PC-9 (cell line): ENCODE measurements at regions not wholly inside any gene's neighbourhood (a gene's known extent, or its start where the extent isn't known, plus 50 kb on each side); places are given as distances from the start of the nearest gene placed in this dataset.

ENCODE experiments used
- BruUV-seq: library from RNA; stranded (reverse); fragments of 400-500 nt; replicated peaks from 2 replicates; lab custom pipeline; 2021; lab: Mats Ljungman, UMichigan
- CTCF ChIA-PET: fragments of 300-600 bp; sonication (Branson Sonifier 250); formaldehyde crosslinking; loops from one replicate; lab custom pipeline; 2022; ENCODE audit warnings: antibody characterized with exemption; lab: Charles Lee
- POLR2A ChIA-PET: fragments of 300-600 bp; sonication (Branson Sonifier 250); formaldehyde crosslinking; loops from one replicate; lab custom pipeline; 2022; ENCODE audit warnings: antibody characterized with exemption; ENCODE audit not compliant: unreplicated experiment; lab: Charles Lee
- DNase-seq, 2 experiments: peaks; one replicate each; pipeline versions ENCODE4 v3.0.0 to v3.0.0-alpha.2; 2015 to 2022; ENCODE audit warnings: mixed read lengths in 1 of 2
- H2AFZ ChIP-seq: fragments of 200-600 bp; sonication (generic); 2 replicates; pipeline ENCODE4 v1.8.1; 2017; ENCODE audit warnings: antibody characterized with exemption
- H3F3A ChIP-seq: fragments of 200-600 bp; sonication (generic); 2 replicates; pipeline ENCODE4 v1.8.1; 2017; ENCODE audit warnings: antibody characterized with exemption, mild to moderate bottlenecking, low read depth; ENCODE audit not compliant: insufficient read depth
- H3K27ac ChIP-seq: fragments of 200-600 bp; sonication (generic); 2 replicates; pipeline ENCODE4 v1.6.1; 2016; ENCODE audit warnings: mixed run types
- H3K27me3 ChIP-seq: fragments of 200-600 bp; sonication (generic); 2 replicates; pipeline ENCODE4 v1.6.1; 2016; ENCODE audit warnings: low read depth, mixed run types; ENCODE audit not compliant: insufficient read depth
- H3K36me3 ChIP-seq: fragments of 200-600 bp; sonication (generic); 2 replicates; pipeline ENCODE4 v1.6.1; 2016; ENCODE audit warnings: low read depth, mixed run types
- H3K4me1 ChIP-seq: fragments of 200-600 bp; sonication (generic); replicated peaks from 2 replicates; pipeline ENCODE4 v1.6.1; 2016; ENCODE audit warnings: mixed run types; ENCODE audit not compliant: insufficient read depth
- H3K4me2 ChIP-seq: fragments of 200-600 bp; sonication (generic); 2 replicates; pipeline ENCODE4 v1.6.1; 2017; ENCODE audit warnings: mixed run types
- H3K4me3 ChIP-seq: fragments of 200-600 bp; sonication (generic); 2 replicates; pipeline ENCODE4 v1.6.1; 2016; ENCODE audit warnings: mixed run types
- H3K79me2 ChIP-seq: fragments of 200-600 bp; sonication (generic); 2 replicates; pipeline ENCODE4 v1.6.1; 2017; ENCODE audit warnings: low read depth, mixed run types
- H3K9me2 ChIP-seq: fragments of 200-600 bp; sonication (generic); 2 replicates; pipeline ENCODE4 v1.8.1; 2017; ENCODE audit warnings: mild to moderate bottlenecking; ENCODE audit not compliant: insufficient read depth
- H3K9me3 ChIP-seq: fragments of 200-600 bp; sonication (generic); 2 replicates; pipeline ENCODE4 v1.8.1; 2016; ENCODE audit warnings: low read depth; ENCODE audit not compliant: insufficient read depth
- H4K20me1 ChIP-seq: fragments of 200-600 bp; sonication (generic); 2 replicates; pipeline ENCODE4 v1.8.1; 2017; ENCODE audit not compliant: insufficient read depth
- CTCF ChIP-seq: fragments of 200-600 bp; sonication (generic); conservative IDR thresholded peaks from 2 replicates; pipeline ENCODE4 v1.6.1; 2017; ENCODE audit warnings: mixed run types, antibody characterized with exemption, mild to moderate bottlenecking, moderate library complexity
- EZH2 ChIP-seq: fragments of 200-600 bp; sonication (generic); IDR thresholded peaks from 2 replicates; pipeline ENCODE4 v1.8.0; 2017; ENCODE audit warnings: antibody characterized with exemption, low read depth
- intact Hi-C: fragments of 100-400 bp; cut with micrococcal nuclease; formaldehyde crosslinking; loops from one replicate; pipeline ENCODE4 v1.10.0; 2022; ENCODE audit not compliant: unreplicated experiment

- ChIA-PET CTCF (no interaction called here), POLR2A (no interaction called here)
- TF ChIP-seq CTCF, result no peak
- no peak for TF ChIP-seq EZH2
- H3K4me1 ChIP-seq, result peaks cover 38% of the 10 kb centered on the region
- peaks cover 4% of the 10 kb centered on the region; the same call in 1 of the 2 replicates for H3K9me3 ChIP-seq
- BruUV-seq, result no TSS peak
- H3K27me3 ChIP-seq, result no peaks in the 10 kb centered on the region
- no peaks in the 10 kb centered on the region for H4K20me1 ChIP-seq
- no peak overlapping the region for H3K4me3 ChIP-seq
- no peaks in the 10 kb centered on the region for H3K79me2 ChIP-seq
- intact Hi-C loops, result no loop called here
- no peak overlapping the region for H2AFZ ChIP-seq
- no peaks in the 10 kb centered on the region for H3K9me2 ChIP-seq
- H3F3A ChIP-seq, result peaks cover 20% of the 10 kb centered on the region
- H3K36me3 ChIP-seq, result no peaks in the 10 kb centered on the region
- no peak overlapping the region for H3K27ac ChIP-seq
- DNase-seq, result no peak
- no peak overlapping the region for H3K4me2 ChIP-seq
These were observed 150.3 kb upstream of the NDUFV2 start for GRCh38 chr18:8952174-8952573.

- Histone ChIP-seq H3K4me3 (no peak overlapping the region), H3K4me2 (no peak overlapping the region), H3K9me2 (no peaks in the 10 kb centered on the region), H3F3A (peaks cover 15% of the 10 kb centered on the region), H3K27ac (no peak overlapping the region), H3K9me3 (peaks cover 4% of the 10 kb centered on the region; the same call in 1 of the 2 replicates), H2AFZ (no peak overlapping the region), H3K27me3 (no peaks in the 10 kb centered on the region), H3K4me1 (peaks cover 30% of the 10 kb centered on the region), H4K20me1 (no peaks in the 10 kb centered on the region), H3K36me3 (no peaks in the 10 kb centered on the region), H3K79me2 (no peaks in the 10 kb centered on the region)
- ChIA-PET CTCF (no interaction called here), POLR2A (no interaction called here)
- intact Hi-C loops, result no loop called here
- DNase-seq, result peak in 1 of 2 experiments; percentile 64
- BruUV-seq, result no TSS peak
- TF ChIP-seq CTCF (no peak), EZH2 (no peak)
These were observed 149.4 kb upstream of the NDUFV2 start for GRCh38 chr18:8952769-8953760.

GRCh38 chr18:8957731-8958130, 144.8 kb upstream of the NDUFV2 start:
- intact Hi-C loops, result no loop called here
- no peaks in the 10 kb centered on the region for H3K9me2 ChIP-seq
- no peak overlapping the region for H3K4me3 ChIP-seq
- H3K4me2 ChIP-seq, result no peak overlapping the region
- H3K27me3 ChIP-seq, result no peaks in the 10 kb centered on the region
- POLR2A ChIA-PET, result no interaction called here
- peaks cover 26% of the 10 kb centered on the region for H3F3A ChIP-seq
- no peak overlapping the region for H3K27ac ChIP-seq
- H3K36me3 ChIP-seq, result no peaks in the 10 kb centered on the region
- H2AFZ ChIP-seq, result no peak overlapping the region
- H4K20me1 ChIP-seq, result no peaks in the 10 kb centered on the region
- no peak for TF ChIP-seq CTCF
- no peak for TF ChIP-seq EZH2
- no TSS peak for BruUV-seq
- peaks cover 4% of the 10 kb centered on the region; the same call in 1 of the 2 replicates for H3K9me3 ChIP-seq
- CTCF ChIA-PET, result no interaction called here
- no peak for DNase-seq
- H3K79me2 ChIP-seq, result no peaks in the 10 kb centered on the region
- peaks cover 26% of the 10 kb centered on the region for H3K4me1 ChIP-seq
